Tibial artery (tissue), 4 donors: ENCODE measurements at regions not wholly inside any gene's neighbourhood (a gene's known extent, or its start where the extent isn't known, plus 50 kb on each side); places are given as distances from the start of the nearest gene placed in this dataset.

ENCODE experiments used
- DNase-seq, 2 donors: peaks; one replicate each; pipeline ENCODE4 v3.0.0-alpha.2; 2019
- H3K27ac ChIP-seq, 2 donors: fragments of 200-600 bp; sonication (generic) in 1 of 2; 1 replicate in 1 of 2; 2 replicates in 1 of 2; pipeline ENCODE4 v1.5.1; 2018 to 2019; ENCODE audit warnings: mild to moderate bottlenecking in 1 of 2
- H3K27me3 ChIP-seq, 2 donors: fragments of 200-600 bp; sonication (generic) in 1 of 2; one replicate each; pipeline versions ENCODE4 v1.5.1 to v1.6.0; 2016 to 2019
- H3K36me3 ChIP-seq, 3 donors: fragments of 200-600 bp; sonication (generic) in 2 of 3; one replicate each; pipeline ENCODE4 v1.5.1; 2016 to 2019; ENCODE audit warnings: mild to moderate bottlenecking in 2 of 3
- H3K4me1 ChIP-seq, 4 donors: fragments of 200-600 bp; sonication (generic) in 2 of 4; 1 replicate in 3 of 4; 2 replicates in 1 of 4; pipeline ENCODE4 v1.5.1; 2016 to 2019
- H3K4me3 ChIP-seq, 2 donors: fragments of 200-600 bp; sonication (generic) in 1 of 2; 1 replicate in 1 of 2; 2 replicates in 1 of 2; pipeline ENCODE4 v1.5.1; 2018 to 2019; ENCODE audit warnings: mild to moderate bottlenecking in 2 of 2
- H3K9me3 ChIP-seq, 3 donors: fragments of 200-600 bp; sonication (generic) in 1 of 3; one replicate each; pipeline ENCODE4 v1.5.1; 2016 to 2019
- intact Hi-C: fragments of 100-400 bp; cut with DNase I; formaldehyde crosslinking; loops from one replicate; pipeline ENCODE4 v1.15.0; 2023; ENCODE audit warnings: low total_unique reads
- TF ChIP-seq, protein P1 (sequence below), 2 experiments: fragments of 200-600 bp in 1 of 2; fragments of 450-650 bp in 1 of 2; IDR thresholded peaks; one replicate each; pipeline ENCODE4 v1.5.1; 2017 to 2019; ENCODE audit warnings: antibody characterized with exemption in 2 of 2, mild to moderate bottlenecking in 1 of 2, moderate library complexity in 1 of 2

DNA sequence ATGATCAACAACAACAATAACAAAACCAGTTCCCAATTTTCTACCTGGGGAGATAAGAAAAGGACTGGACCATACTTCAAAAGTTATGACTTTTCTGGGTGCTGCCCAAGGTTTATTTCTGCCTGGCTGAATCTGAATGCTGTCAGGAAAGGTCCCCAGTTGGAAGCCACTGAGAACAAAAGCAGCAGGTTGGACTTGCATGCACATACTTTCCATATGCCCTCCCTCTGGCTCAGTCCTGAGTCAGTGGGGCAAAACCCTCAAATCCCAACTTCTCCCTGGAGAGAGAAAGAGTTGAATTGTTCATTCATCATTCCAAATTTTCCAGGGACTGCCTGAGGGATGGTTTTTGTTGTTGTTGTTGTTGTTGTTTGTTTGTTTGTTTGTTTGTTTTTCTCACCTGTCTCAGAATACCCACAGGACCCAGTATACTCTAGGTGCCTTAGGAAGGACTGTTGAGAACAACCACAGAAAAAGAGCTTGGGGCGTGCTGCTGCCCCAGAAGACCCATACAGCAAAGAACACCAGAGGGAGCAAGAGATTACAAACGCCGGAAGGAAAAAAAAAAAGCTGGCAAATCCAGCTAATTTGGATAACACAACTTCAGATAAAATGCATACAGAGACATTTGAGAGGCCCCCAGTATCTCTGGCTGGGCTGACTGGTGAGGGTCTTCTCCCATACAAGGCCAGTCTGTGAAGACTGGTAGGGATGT lies 138.9 kb upstream of the INPP4B start:
- intact Hi-C loops = no loop called here
- TF ChIP-seq, protein P1, sequence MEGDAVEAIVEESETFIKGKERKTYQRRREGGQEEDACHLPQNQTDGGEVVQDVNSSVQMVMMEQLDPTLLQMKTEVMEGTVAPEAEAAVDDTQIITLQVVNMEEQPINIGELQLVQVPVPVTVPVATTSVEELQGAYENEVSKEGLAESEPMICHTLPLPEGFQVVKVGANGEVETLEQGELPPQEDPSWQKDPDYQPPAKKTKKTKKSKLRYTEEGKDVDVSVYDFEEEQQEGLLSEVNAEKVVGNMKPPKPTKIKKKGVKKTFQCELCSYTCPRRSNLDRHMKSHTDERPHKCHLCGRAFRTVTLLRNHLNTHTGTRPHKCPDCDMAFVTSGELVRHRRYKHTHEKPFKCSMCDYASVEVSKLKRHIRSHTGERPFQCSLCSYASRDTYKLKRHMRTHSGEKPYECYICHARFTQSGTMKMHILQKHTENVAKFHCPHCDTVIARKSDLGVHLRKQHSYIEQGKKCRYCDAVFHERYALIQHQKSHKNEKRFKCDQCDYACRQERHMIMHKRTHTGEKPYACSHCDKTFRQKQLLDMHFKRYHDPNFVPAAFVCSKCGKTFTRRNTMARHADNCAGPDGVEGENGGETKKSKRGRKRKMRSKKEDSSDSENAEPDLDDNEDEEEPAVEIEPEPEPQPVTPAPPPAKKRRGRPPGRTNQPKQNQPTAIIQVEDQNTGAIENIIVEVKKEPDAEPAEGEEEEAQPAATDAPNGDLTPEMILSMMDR (IDR thresholded peaks at IDR 0.05) = no peak
- Histone ChIP-seq H3K9me3 (peaks cover 0 to 13% (median 0%) of the 10 kb centered on the region in 3 donors), H3K4me3 (no peak overlapping the region), H3K4me1 (no peaks in the 10 kb centered on the region), H3K27me3 (no peaks in the 10 kb centered on the region), H3K27ac (no peak overlapping the region), H3K36me3 (no peaks in the 10 kb centered on the region)
- DNase-seq = no peak

DNA sequence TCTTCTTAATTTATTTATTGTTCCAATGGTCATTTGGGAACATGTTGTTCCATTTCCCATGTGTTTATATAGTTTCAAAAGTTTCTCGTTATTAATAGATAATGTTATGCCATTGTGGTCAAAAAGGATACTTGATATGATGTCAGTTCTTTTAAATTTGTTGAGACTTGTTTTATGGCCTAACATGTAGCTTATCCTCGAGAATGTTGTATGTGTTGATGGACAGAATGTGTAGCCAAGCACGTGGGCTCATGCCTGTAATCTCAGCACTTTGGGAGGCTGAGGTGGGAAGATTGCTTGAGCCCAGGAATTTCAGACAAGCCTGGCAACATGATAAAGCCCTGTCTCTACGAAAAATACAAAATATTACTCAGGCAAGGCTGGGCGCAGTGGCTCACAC lies 168.5 kb upstream of the USP38 start:
- Histone ChIP-seq H3K27me3 (no peaks in the 10 kb centered on the region), H3K36me3 (no peaks in the 10 kb centered on the region), H3K4me3 (no peak overlapping the region), H3K4me1 (no peaks in the 10 kb centered on the region), H3K27ac (no peak overlapping the region), H3K9me3 (peaks cover 0 to 9% (median 0%) of the 10 kb centered on the region in 3 donors)
- TF ChIP-seq, protein P1 (IDR thresholded peaks at IDR 0.05) = no peak
- DNase-seq = no peak
- intact Hi-C loops = no loop called here

DNA sequence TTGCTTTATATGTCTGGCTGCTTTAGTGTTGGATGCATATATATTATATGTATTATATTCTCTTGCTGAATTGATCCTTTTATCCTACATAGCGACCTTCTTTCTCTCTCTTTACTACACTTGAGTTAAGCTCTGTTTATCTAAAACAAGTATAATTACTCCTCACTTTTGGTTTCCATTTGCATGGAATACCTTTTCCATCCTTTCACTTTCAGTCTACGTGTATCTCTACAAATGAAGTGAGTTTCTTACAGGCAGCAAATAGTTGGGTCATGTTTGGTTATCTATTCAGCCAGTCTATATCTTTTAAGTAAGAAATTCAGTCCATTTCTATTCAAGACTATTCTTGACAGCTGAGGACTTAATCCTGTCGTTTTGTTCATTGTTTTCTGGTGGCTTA lies 167.5 kb upstream of the USP38 start:
- intact Hi-C loops = no loop called here
- Histone ChIP-seq H3K27me3 (no peaks in the 10 kb centered on the region), H3K27ac (no peak overlapping the region), H3K4me3 (no peak overlapping the region), H3K4me1 (no peaks in the 10 kb centered on the region), H3K9me3 (peaks cover 0 to 9% (median 0%) of the 10 kb centered on the region in 3 donors), H3K36me3 (no peaks in the 10 kb centered on the region)
- DNase-seq = no peak
- TF ChIP-seq, protein P1 (IDR thresholded peaks at IDR 0.05) = no peak

DNA sequence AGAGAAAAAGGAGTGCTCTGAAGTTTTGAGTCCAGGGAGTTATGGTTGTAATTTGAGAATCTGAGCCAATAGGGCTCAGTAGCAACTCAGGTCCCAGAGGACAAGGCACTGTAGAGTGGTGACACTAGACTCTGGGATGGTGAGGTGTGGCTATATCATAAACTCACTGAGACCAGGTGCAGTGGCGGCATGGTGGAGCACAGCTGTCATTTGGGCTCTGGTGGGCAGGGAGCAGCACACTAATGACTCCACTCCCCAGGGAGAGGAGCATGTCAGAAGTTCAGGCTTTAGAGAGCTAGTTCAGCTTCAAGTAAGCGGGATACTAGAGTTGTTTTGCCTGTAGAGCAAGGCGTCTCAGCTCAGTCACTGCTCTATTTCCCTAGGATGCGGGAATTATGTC lies 165.4 kb upstream of the USP38 start:
- intact Hi-C loops = no loop called here
- no peak for DNase-seq
- H3K27ac ChIP-seq = no peak overlapping the region

DNA sequence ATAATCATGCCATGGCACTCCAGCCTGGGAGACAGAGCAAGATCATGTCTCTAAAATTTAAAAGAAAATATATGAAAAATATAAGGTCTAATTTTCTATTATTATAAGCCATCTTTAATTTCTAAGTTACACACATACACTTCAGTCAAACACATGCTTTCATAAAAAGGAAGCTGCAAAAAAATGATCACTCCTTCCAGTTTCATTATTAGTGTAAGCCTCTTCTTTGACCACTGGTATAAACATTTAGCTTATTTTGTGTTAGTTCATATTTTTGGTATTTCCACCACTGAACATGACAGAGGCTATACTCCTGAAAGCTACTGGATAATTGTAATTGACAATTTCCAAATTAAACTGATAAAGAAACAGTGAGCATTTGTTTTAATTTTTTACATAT lies 163.3 kb upstream of the USP38 start:
- TF ChIP-seq, protein P1 (IDR thresholded peaks at IDR 0.05) = no peak
- no peak for DNase-seq
- H3K4me3 ChIP-seq = no peak overlapping the region
- no peaks in the 10 kb centered on the region for H3K27me3 ChIP-seq
- no peaks in the 10 kb centered on the region for H3K4me1 ChIP-seq
- H3K36me3 ChIP-seq = no peaks in the 10 kb centered on the region
- H3K27ac ChIP-seq = no peak overlapping the region
- peaks cover 0 to 9% (median 0%) of the 10 kb centered on the region in 3 donors for H3K9me3 ChIP-seq
- intact Hi-C loops = no loop called here

More for the DNA sequence above, 165.4 kb upstream of the USP38 start:
- TF ChIP-seq, protein P1 (IDR thresholded peaks at IDR 0.05) = no peak
- peaks cover 0 to 9% (median 0%) of the 10 kb centered on the region in 3 donors for H3K9me3 ChIP-seq
- no peaks in the 10 kb centered on the region for H3K27me3 ChIP-seq
- no peak overlapping the region for H3K4me3 ChIP-seq
- H3K36me3 ChIP-seq = no peaks in the 10 kb centered on the region
- no peaks in the 10 kb centered on the region for H3K4me1 ChIP-seq
